GM19397 (cell line): ENCODE measurements at regions not wholly inside any gene's neighbourhood (a gene's known extent, or its start where the extent isn't known, plus 50 kb on each side); places are given as distances from the start of the nearest gene placed in this dataset.
A peak's percentile ranks its signal among the peaks of the same experiment; 100 is the strongest.
"Not testable (repeated sequence)": the region's sequence is repeated elsewhere in the genome, so short reads cannot be mapped to it uniquely, and the experiment has no call there.

Experiments used
- ATAC-seq: cut with Tn5 transposase; IDR thresholded peaks from one replicate; pipeline ENCODE4 v1.9.1; 2021; ENCODE audit warnings: mild to moderate bottlenecking, moderate library complexity; ENCODE audit not compliant: unreplicated experiment

DNA sequence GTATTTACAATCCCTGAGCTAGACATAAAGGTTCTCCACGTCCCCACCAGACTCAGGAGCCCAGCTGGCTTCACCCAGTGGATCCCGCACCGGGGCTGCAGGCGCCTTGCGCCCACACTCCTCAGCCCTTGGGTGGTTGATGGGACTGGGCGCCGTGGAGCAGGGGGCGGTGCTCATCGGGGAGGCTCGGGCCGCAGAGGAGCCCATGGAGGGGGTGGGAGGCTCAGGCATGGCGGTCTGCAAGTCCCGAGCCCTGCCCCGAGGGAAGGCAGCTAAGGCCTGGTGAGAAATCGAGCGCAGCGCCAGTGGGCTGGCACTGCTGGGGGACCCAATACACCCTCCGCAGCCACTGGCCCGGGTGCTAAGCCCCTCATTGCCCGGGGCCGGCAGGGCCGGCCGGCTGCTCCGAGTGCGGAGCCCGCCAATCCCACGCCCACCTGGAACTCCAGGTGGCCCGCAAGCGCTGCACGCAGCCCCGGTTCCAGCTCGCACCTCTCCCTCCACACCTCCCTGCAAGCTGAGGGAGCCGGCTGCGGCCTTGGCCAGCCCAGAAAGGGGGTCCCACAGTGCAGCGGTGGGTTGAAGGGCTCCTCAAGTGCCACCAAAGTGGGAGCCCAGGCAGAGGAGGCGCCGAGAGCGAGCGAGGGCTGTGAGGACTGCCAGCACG is 260.9 kb upstream of the BTG1 start:
- not testable (repeated sequence) for ATAC-seq

DNA sequence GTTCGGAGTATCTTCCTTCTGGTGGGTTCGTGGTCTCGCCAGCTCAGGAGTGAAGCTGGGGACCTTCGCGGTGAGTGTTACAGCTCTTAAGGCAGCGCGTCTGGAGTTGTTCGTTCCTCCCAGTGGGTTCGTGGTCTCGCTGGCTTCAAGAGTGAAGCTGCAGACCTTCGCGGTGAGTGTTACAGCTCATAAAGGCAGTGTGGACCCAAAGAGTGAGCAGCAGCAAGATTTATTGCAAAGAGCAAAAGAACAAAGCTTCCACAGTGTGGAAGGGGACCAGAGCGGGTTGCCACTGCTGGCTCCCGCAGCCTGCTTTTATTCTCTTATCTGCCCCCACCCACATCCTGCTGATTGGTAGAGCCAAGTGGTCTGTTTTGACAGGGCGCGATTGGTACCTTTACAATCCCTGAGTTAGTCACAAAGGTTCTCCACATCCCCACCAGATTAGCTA is 260.2 kb upstream of the BTG1 start:
- ATAC-seq: not testable (repeated sequence)

DNA sequence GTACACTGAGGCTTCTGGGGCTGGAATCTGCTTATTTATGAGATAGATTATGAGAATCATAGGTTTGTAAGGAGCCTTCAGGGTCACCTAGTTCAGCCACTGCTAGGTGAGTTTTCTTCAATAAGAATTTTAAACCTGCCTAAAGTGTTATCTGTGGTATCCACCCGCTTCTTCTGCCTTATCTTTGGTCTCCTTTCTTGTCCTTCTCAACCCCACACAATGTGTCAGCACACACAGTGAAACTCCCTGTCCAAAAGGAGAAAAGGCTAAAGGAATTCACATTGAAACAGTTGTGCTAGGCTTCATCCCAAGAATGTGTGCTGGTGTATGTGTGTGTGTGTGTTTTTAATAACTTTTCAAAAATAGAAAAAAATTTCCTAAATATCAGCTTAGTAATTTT is 259.3 kb upstream of the BTG1 start:
- no peak for ATAC-seq

DNA sequence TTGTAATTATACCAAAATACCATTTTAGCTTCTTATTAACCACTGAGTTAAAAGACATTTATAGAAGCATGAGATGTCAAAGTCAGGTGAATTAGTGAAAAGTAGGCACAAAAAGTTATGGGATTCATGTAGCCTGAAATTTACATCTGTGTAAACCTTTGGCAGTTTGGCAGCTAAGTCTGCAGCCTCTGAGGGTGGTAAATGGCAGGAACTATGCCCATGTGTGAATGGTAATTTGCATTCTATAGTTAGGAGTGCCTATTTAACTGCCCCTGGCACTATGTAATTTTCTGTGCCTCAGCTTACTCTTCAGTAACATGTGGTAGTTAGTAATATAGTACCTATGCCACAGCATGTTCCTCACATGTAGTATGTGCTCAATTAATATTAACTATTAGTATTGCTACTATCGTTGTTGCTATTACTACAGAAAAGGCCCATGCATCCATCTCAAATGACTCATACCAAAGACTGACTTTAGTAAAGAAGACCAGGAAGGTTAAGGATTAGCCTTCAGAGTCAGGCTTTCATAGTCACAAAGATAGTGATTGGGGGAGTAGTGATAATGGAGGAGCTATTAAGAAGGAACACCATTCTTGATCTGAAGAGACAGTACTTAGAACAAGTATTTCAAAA is 258.7 kb upstream of the BTG1 start:
- ATAC-seq: peak; percentile 6

DNA sequence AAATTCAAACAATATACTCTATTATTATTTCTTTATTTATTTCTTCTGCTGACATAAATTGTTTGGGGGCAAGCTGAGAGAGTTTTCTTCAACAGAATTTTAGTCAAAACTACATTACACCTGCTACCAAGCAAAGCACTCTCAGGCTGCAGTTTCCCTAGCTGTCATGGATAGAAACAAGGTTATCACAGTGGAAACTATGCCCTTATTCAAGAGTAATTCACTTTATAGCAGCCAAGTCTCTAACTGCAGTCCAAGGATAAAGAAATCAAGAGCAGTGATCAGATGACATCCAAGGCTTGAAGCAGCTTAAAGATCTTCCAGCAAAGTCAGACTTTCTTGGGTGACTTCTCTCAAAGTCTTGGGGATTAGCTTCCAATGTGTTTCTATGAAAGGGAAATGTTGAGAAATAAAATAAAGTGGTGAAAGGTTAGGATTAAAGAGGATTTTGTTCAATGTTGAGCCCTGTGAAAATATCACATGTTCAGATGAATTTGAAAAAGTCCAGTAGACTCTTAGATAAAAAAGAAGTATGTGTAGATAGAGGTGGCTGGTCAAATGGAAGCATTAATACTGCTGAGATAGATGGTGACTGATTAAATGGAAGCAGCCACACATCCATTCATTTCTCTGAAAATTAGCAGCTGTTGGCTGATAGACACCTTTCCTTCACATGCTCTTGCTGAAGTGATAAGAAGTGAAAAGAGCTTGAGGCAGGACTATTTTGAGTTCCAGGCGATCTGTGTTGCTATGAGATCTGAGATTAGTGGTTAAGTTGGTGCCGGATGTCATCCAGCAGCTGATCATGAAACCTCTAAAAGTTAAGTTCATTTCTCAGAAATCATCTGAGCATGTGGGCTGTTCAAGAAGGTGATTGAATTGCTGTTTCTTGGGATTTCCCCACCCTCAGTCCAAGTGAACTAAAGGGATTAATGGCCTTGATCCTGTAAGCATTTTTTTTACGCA is 257.8 kb upstream of the BTG1 start:
- peak; percentile 80 for ATAC-seq

DNA sequence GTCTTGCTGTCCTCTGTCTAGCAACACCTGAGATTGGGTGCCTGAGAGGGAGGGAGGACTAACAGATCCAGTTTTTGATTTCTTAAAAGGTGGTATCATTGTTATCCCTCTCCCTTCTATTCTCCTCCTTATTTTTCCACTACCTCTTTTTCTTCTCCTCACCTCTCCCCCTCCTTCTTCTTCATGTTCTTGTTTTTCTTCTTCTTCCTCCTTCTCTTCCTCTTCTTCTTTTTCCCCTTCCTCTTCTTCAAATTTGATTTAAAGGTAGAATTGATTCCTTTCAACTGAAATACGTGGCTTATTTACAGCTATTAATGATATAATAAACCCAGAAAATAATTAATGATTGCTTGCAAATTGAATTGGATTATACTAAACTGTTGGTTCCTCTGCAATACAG is 256.8 kb upstream of the BTG1 start:
- no peak for ATAC-seq

DNA sequence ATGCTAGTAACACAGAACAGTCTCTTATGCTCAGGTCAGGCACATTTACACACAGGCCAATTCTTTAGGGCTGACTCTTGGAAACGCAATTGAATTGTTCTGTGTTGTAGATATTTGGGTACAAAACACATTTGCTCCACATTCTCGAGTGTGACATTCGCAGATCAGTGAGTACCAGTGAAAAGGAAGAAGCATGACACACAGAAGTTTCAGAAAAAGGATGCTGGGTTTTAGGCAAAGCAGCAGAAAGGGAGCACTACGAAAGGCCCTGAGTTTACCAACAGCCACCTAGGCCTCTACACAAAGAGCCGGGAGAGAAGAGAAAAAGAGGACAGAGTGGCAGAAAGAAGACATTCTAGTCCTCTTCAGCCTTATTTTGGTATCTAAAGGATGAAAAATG is 254.4 kb upstream of the BTG1 start:
- peak; percentile 33 for ATAC-seq

DNA sequence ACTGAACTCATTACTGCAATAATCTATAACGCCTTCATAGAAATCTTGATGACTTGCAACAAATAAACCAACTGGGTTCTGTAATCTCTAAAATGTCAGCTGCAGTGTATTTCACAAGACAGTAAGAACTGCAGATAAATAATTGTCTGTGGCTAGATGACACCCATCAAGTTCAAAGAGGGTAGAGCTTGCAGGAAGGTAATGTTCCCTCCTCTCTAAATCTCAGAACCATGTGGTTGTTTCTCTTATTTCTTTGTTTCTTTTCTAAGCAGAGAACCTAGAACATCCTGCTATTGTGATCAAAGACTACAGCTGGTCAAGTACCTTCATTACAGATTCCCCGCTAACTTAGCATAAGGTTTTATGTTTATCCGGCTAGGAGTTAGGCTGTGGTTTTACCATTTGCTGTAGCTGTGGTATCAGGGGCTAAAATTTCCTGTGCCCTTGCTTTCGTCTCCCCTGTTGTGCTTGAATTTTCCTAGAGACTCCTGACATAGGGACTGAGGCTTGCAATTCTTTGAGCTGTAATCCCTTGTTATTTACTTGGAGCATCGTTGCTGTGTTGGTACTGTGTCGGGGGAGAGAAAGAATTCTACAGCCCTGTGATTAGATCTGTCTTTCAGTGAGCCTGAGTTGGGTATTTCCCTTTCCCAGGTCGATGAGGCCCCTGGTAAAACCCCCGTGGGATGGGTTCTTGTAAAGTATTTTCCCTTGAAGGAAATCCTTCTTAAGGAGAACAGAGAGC is 253.1 kb upstream of the BTG1 start:
- ATAC-seq: no peak

DNA sequence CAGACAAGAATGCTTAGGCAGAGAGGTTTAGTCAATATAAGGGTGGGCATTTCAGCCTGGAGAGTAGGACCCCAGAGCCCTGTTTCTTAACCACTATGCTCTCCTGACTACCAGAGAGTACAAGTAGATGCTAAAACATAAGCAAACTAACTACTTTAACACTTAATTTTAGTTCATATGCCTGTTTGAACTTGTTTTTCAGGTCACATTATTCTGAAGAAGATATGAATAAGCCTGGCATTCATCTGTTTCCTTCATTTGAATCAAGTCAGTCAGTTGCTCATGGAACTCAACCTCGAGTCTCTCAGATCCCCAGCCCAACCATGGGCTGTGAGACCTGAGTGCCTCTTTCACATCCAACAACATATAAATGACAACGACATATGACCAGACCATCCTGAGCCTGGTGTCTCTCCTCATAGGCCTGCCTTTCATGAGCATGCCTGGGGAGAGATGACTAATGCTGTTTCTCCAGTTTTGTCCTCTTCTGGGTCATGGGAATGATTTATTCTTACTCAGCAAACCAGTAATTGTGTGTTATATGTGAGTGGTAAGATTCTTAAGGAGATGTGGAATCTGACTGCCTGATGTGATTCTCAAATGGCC is 251.1 kb upstream of the BTG1 start:
- ATAC-seq: no peak

DNA sequence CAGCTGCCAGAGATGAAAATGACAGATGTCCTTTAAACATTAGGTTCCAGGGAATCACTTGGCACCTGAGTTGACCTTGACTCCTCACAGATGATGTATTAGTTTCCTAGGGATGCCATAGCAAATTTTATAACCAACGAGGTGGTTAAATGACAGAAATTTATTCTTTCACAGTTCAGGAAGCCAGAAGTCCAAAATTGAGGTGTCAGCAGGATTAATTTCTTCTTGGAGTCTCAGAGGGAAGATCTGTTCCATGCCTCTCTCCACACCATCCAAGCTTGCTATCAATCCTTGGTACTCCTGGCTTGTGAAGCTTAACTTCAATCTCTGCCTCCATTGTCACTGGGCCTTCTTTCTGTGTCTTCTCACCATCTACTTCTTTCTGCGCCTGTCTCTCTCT is 249.7 kb upstream of the BTG1 start:
- no peak for ATAC-seq

DNA sequence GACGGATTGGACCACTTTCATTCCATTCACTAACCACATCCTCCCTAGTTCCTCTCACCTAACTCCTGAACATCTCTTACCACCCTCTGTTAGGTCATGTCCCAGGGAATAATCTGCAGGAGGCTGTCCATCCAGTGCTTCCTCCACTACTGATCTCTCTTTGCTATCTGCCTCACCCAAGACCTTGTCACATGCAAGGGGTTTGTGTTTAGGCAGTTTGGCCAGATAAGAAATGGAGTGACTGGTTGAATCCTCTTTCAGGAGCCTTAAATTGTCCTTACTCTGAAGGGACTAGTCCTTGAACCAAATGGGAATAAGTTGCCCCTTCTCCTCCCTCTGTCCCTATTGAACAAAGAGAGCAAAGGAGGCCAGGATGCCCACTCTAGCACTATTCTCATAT is 249.2 kb upstream of the BTG1 start:
- ATAC-seq: no peak

DNA sequence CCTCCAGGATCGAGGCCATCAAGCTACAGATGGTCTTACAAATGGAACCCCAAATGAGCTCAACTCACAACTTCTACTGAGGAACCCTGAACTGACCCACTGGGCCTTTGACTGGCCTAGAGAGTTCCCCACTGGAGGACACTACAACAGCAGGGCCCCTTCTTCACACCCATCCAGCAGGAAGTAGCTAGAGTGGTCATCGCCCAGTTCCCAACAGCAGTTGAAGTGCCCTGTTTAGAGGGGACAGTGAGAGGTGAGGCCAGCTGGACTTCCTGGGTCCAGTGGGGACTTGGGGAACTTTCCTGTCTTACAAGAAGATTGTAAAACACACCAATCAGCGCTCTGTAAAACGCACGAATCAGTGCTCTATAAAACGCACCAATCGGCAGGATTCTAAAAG is 247.9 kb upstream of the BTG1 start:
- ATAC-seq: no peak

DNA sequence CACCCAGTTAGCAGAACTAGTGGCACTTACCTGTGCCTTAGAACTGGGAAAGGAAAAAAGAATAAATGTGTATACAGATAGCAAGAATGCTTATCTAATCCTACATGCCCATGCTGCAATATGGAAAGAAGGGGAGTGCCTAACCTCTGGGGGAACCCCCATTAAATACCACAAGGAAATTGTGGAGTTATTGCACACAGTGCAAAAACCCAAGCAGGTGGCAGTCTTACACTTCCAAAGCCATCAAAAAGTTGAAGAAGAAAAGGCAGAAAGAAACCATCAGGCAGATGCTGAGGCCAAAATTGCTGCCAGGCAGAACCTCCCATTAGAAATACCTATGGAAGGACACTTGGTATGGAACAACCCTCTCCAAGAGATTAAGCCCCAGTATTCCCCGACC is 246.1 kb upstream of the BTG1 start:
- ATAC-seq: not testable (repeated sequence)

DNA sequence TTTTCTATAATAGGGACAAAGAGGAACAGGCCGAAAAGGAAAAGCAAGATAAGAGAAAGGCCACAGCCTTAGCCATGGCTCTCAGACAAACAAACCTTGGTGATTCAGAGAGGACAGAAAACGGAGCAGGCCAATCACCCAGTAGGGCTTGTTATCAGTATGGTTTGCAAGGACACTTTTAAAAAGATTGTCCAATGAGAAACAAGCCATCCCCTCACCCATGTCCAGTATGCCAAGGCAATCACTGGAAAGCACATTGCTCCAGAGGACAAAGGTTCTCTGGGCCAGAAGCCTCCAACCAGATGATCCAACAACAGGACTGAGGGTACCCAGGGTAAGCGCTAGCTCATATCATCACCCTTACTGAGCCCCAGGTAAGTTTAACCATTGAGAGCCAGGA is 243.8 kb upstream of the BTG1 start:
- no peak for ATAC-seq

DNA sequence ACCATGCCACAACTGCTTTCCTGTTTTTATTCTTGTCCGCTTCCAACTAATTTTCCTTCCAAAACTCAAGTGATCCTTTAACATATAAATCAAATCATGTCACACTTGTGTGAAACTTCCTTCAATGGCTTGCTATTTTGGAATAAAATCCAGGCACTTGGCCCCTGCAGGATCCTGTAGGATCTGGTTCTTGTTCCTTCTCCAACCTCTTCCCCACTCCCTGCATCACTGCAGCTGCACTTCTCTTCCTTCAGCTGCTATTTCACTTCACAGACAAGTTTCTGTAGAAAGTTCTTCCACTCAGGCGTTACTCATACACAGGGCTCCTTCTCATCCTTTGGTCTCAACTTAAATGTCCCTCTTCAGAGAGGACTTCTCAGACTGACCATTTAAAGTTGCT is 239.7 kb upstream of the BTG1 start:
- ATAC-seq: no peak

DNA sequence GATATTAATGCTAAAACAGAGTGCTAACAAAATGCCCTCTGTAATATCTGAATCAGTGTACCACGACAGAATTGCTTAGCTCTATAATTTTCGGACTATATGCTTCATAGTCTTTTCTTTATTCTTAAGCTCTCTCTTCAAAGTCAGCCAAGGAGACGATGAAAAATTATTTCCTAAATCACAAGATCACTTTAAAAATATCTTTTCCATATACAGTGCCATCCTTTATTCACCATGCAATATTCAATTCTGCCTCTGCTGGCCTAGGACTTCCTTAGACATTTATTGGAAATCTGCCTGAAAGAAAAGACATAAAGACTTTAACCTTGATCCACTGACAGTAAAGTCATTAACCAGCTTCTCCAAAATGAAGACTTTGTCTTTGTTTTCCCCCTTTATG is 238.9 kb upstream of the BTG1 start:
- ATAC-seq: no peak

DNA sequence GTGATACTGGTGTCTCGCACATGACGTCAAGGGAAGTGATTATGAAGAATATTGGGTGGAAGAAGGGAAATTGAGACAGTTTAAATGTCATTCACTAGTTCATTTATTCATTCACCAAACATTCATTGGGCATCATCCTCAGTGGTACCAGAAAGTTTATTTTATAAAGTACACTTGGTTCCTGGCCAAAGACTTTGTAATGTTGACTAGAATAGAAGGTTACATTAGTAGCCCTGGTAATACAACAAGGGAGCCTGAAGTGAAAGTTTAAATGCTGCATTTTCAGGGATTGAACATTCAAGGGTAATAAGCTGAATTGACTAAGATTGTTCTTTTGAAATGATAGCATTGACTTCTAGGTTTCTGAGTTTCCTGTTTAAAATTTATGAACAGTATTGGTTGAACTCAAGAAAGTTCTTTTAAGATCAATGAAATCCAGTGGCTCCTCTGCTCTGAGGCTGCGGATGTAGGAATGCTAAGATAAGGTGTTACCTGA is 236.8 kb upstream of the BTG1 start:
- no peak for ATAC-seq

DNA sequence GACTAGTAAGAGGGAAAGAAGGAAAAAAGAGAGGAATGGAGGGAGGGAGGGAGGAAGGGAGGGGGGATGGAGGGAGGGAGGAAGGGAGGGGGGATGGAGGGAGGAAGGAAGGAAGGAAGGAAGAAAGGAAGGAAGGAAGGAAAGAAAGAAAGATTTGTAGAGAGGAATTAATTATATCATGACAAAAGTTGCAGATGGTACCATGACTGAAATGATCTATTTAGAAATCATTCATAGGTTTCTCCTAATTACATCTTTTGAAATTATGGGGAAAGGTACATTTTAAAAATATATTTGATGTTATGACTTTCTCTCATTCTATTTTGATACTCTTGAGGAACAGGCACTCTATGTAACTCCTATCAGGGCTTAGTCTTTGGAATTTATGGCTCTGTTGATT is 236.2 kb upstream of the BTG1 start:
- no peak for ATAC-seq

DNA sequence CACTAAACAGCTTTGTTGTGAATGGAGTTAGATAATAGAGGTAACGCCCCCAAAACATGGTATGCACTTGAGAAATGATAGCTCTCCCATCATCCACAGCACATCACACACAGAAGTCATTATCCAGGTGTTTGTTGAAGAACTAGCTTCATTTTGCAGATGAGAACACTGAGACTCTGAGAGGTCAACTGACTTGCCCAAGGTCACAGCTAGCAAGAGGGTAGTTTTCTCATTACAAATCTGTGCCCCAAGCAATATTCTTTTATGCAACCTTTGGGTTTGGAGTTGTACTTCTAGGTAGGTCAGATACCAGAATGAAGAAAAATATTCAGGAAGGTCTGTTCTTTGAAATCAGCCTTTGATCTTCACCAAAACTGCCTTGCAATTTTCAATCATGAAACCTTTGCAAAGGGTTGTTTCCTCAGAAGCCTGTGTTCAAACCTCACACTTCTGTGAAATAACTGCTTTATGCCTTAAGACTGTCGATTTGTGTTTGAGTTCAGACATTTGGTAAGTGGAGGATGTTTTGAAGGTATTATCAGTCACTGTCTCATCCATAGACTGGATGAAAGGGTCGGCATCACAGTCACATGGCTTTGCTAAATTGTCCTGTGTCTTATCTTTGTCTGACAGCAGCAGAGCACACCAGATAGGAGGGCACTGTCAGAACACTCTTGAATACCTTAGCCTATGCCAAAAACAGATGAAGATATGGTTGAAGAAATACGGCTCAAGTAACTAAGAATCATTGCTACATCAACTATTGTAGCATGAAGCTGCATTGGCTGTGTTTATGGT is 233.2 kb upstream of the BTG1 start:
- no peak for ATAC-seq

DNA sequence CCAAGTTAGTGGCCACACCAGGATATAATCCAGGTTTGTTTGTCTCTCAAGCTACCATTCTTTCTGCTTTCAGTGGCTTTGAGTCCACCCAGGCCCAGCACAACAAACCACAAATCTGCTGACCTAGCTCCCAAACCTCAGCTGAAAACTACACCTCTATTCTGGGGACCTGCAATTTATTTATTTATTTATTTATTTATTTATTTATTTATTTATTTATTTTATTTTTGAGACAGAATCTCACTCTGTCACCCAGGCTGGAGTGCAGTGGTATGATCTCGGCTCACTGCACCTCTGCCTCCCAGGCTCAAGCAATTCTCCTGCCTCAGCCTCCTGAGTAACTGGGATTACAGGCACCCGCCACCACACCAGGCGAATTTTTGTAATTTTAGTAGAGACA is 229.9 kb upstream of the BTG1 start:
- ATAC-seq: not testable (repeated sequence)
